ENCODE measurements at regions not wholly inside any gene's neighbourhood (a gene's known extent, or its start where the extent isn't known, plus 50 kb on each side); places are given as distances from the start of the nearest gene placed in this dataset.

- TF ChIP-seq YY1 (IDR thresholded peaks at IDR 0.05; ENCODE audit: insufficient read depth, insufficient read length) (no peak), SUZ12 (IDR thresholded peaks at IDR 0.05; ENCODE audit: extremely low read depth, insufficient read depth, insufficient read length) (no peak), ZNF274 (IDR thresholded peaks at IDR 0.05; ENCODE audit: low read depth, low read length) (no peak)
Measured at GRCh38 chr4:125447551-125448290, 133.0 kb downstream of the FAT4 start.
